ENCODE measurements at regions not wholly inside any gene's neighbourhood (a gene's known extent, or its start where the extent isn't known, plus 50 kb on each side); places are given as distances from the start of the nearest gene placed in this dataset.

DNA sequence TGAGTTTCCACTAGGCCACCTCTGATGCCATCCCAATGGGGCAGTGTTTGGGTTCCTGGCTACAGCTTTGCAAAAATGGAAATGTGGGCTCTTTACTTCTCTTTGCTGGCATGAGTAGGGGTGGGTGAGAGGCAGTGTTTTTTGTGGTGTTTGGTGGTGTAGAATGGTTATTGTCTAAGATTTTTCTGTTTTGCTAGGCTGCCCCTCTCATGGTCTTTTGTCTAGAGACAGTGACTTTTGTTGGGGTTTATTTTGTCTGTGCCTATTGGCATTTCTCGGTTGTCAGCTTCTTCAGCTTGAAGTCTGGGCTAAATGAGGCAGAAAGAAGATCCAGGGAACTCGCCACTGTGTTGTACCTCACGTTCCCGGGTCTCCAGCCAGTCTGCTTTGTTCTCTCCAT lies 112.1 kb downstream of the CENPF start:
- no peak overlapping the region for H3K4me3 ChIP-seq (ENCODE audit: low read depth, low read length)
- no peak for TF ChIP-seq MAX (IDR thresholded peaks at IDR 0.05; ENCODE audit: low read depth, low read length)
- no peak for TF ChIP-seq POLR2A (IDR thresholded peaks at IDR 0.05; ENCODE audit: extremely low read depth, insufficient read length)
- TF ChIP-seq CTCF (IDR thresholded peaks at IDR 0.05; ENCODE audit: low read depth, low read length): no peak
- no peak for TF ChIP-seq MYC (IDR thresholded peaks at IDR 0.05; ENCODE audit: low read depth, low read length)
- DNase-seq (ENCODE audit: low read depth): no peak

DNA sequence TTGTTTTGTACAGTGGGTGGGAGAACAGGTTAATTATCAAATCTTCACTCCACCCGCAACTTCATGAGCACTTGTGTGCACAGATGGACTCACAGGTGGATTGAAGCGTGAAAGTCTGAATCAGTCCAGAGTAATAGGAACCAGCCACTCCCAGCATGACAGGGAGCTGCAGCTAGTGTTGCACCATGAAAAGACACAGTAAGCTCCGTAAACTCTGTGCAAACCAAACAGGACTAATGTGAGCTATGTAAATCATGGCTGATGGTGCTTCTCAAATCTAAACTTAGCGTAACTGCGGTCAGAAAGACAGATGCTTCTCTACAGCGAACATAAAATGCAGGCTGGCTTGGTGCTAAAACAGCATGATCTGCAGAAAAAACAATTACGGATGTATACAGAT lies 114.4 kb downstream of the CENPF start:
- no peak overlapping the region for H3K4me3 ChIP-seq (ENCODE audit: low read depth, low read length)
- no peak for TF ChIP-seq MAX (IDR thresholded peaks at IDR 0.05; ENCODE audit: low read depth, low read length)
- TF ChIP-seq POLR2A (IDR thresholded peaks at IDR 0.05; ENCODE audit: extremely low read depth, insufficient read length): no peak
- TF ChIP-seq MYC (IDR thresholded peaks at IDR 0.05; ENCODE audit: low read depth, low read length): no peak
- no peak for TF ChIP-seq CTCF (IDR thresholded peaks at IDR 0.05; ENCODE audit: low read depth, low read length)
- DNase-seq (ENCODE audit: low read depth): no peak

DNA sequence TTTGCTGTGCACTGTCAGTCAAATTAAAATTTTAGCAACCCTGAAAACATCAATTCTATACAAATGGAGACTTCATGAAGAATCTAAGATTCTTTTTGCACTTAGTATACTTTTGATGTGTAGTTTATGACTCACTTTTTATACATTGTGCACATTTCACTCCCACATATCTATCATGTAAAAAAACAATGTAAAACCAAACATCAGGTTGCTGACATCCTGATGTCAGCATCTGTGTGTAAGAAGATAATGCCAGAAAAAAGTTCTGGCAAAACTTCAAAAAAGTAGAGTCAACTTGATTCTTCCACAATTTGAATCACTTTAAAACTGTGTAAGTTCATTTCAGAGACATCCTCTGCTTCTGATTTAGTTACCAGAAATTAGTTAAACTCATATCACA lies 115.7 kb downstream of the CENPF start:
- H3K4me3 ChIP-seq (ENCODE audit: low read depth, low read length): no peak overlapping the region
- TF ChIP-seq MYC (IDR thresholded peaks at IDR 0.05; ENCODE audit: low read depth, low read length): no peak
- TF ChIP-seq POLR2A (IDR thresholded peaks at IDR 0.05; ENCODE audit: extremely low read depth, insufficient read length): no peak
- TF ChIP-seq MAX (IDR thresholded peaks at IDR 0.05; ENCODE audit: low read depth, low read length): no peak
- no peak for TF ChIP-seq CTCF (IDR thresholded peaks at IDR 0.05; ENCODE audit: low read depth, low read length)
- DNase-seq (ENCODE audit: low read depth): no peak

- no peak for DNase-seq (ENCODE audit: low read depth)
- no peak overlapping the region for H3K4me3 ChIP-seq (ENCODE audit: low read depth, low read length)
- TF ChIP-seq CTCF (IDR thresholded peaks at IDR 0.05; ENCODE audit: low read depth, low read length) (no peak), MAX (IDR thresholded peaks at IDR 0.05; ENCODE audit: low read depth, low read length) (no peak), MYC (IDR thresholded peaks at IDR 0.05; ENCODE audit: low read depth, low read length) (no peak), POLR2A (IDR thresholded peaks at IDR 0.05; ENCODE audit: extremely low read depth, insufficient read length) (no peak)
These were observed 116.2 kb downstream of the CENPF start for GRCh38 chr1:214719207-214719606.

- no peak for DNase-seq (ENCODE audit: low read depth)
- H3K4me3 ChIP-seq (ENCODE audit: low read depth, low read length): no peak overlapping the region
- TF ChIP-seq MYC (IDR thresholded peaks at IDR 0.05; ENCODE audit: low read depth, low read length) (no peak), MAX (IDR thresholded peaks at IDR 0.05; ENCODE audit: low read depth, low read length) (no peak), CTCF (IDR thresholded peaks at IDR 0.05; ENCODE audit: low read depth, low read length) (no peak), POLR2A (IDR thresholded peaks at IDR 0.05; ENCODE audit: extremely low read depth, insufficient read length) (no peak)
These were observed 117.6 kb downstream of the CENPF start for GRCh38 chr1:214720561-214720960.

DNA sequence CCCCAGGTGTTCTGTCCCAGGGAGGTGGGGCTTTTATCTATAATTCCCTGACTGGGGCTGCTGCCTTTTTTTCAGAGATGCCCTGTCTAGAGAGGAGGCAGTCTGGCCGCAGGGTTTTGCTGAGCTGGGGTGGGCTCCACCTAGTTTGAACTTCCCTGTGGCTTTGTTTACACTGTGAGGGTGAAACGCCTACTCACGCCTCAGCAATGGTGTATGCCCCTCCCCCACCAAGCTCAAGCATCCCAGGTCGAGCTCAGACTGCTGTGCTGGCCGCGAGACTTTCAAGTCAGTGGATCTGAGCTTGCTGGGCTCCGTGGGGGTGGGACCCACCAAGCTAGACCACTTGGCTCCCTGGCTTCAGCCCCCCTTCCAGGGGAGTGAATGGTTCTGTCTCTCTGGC lies 124.3 kb downstream of the CENPF start:
- H3K4me3 ChIP-seq (ENCODE audit: low read depth, low read length): no peak overlapping the region
- no peak for DNase-seq (ENCODE audit: low read depth)
- TF ChIP-seq MAX (IDR thresholded peaks at IDR 0.05; ENCODE audit: low read depth, low read length) (no peak), MYC (IDR thresholded peaks at IDR 0.05; ENCODE audit: low read depth, low read length) (no peak), POLR2A (IDR thresholded peaks at IDR 0.05; ENCODE audit: extremely low read depth, insufficient read length) (no peak), CTCF (IDR thresholded peaks at IDR 0.05; ENCODE audit: low read depth, low read length) (no peak)
